Prostate gland (tissue), 2 donors: ENCODE measurements at regions not wholly inside any gene's neighbourhood (a gene's known extent, or its start where the extent isn't known, plus 50 kb on each side); places are given as distances from the start of the nearest gene placed in this dataset.
"Not testable (repeated sequence)": the region's sequence is repeated elsewhere in the genome, so short reads cannot be mapped to it uniquely, and the experiment has no call there.

Experiments used
- DNase-seq: peaks from one replicate; pipeline ENCODE4 v3.0.0-alpha.2; 2019; ENCODE audit warnings: low spot score
- H3K27ac ChIP-seq, 2 donors: fragments of 200-600 bp; sonication (generic); 2 replicates each; pipeline ENCODE4 v1.5.1; 2017 to 2019
- H3K27me3 ChIP-seq: fragments of 200-600 bp; sonication (generic); replicated peaks from 2 replicates; pipeline ENCODE4 v1.5.1; 2019; ENCODE audit not compliant: insufficient read depth
- H3K36me3 ChIP-seq, 2 donors: fragments of 200-600 bp; sonication (generic); 1 replicate in 1 of 2; 2 replicates in 1 of 2; pipeline versions ENCODE4 v1.5.1 to v1.8.1; 2017 to 2019
- H3K4me1 ChIP-seq: fragments of 200-600 bp; sonication (generic); replicated peaks from 2 replicates; pipeline ENCODE4 v1.5.1; 2019
- H3K4me3 ChIP-seq, 2 donors: fragments of 200-600 bp; sonication (generic); 2 replicates each; pipeline ENCODE4 v1.5.1; 2017 to 2019
- H3K9me3 ChIP-seq: fragments of 200-600 bp; sonication (generic); 2 replicates; pipeline ENCODE4 v1.5.1; 2017
- CTCF ChIP-seq, 4 experiments: fragments of 200-600 bp in 2 of 4; fragments of 450-650 bp in 2 of 4; sonication (generic) in 2 of 4; IDR thresholded peaks; 1 replicate in 3 of 4; 2 replicates in 1 of 4; pipeline ENCODE4 v1.5.1; 2016 to 2019; ENCODE audit warnings: antibody characterized with exemption in 4 of 4, mild to moderate bottlenecking in 2 of 4, moderate library complexity in 2 of 4
- POLR2A ChIP-seq: fragments of 450-650 bp; IDR thresholded peaks from one replicate; pipeline ENCODE4 v1.6.1; 2016; ENCODE audit warnings: antibody characterized with exemption, mild to moderate bottlenecking
- POLR2AphosphoS5 ChIP-seq: sonication (generic); formaldehyde crosslinking; IDR thresholded peaks from one replicate; pipeline ENCODE4 v1.6.1; 2017; ENCODE audit warnings: antibody characterized with exemption
- whole genome bisulfite sequencing: methylation state at CpG from one replicate; pipeline ENCODE4 v1.1.5; 2018; 5-methylcytosine and 5-hydroxymethylcytosine counted together
- intact Hi-C: fragments of 100-400 bp; cut with DNase I; formaldehyde crosslinking; loops from one replicate; pipeline ENCODE4 v1.14.2; 2022

- no peaks in the 10 kb centered on the region for H3K4me1 ChIP-seq
- no peaks in the 10 kb centered on the region for H3K27me3 ChIP-seq
- DNase-seq, result no peak
- intact Hi-C loops, result no loop called here
- 100% methylated on average over 2 of the region's 2 CpGs for WGBS
- no peaks in the 10 kb centered on the region for H3K36me3 ChIP-seq
- no peak for TF ChIP-seq CTCF (IDR thresholded peaks at IDR 0.05)
- no peak for TF ChIP-seq POLR2AphosphoS5
- no peak for TF ChIP-seq POLR2A
- H3K27ac ChIP-seq, result no peak overlapping the region
- no peak overlapping the region for H3K4me3 ChIP-seq
- H3K9me3 ChIP-seq, result no peaks in the 10 kb centered on the region
Measured at GRCh38 chr20:48039514-48039913, 254.2 kb upstream of the SULF2 start.

GRCh38 chr20:48038713-48039112 lies 253.4 kb upstream of the SULF2 start:
- no peaks in the 10 kb centered on the region for H3K9me3 ChIP-seq
- H3K4me1 ChIP-seq, result no peaks in the 10 kb centered on the region
- DNase-seq, result no peak
- no peaks in the 10 kb centered on the region for H3K27me3 ChIP-seq
- no peak overlapping the region for H3K27ac ChIP-seq
- 93% methylated on average over 7 of the region's 7 CpGs for WGBS
- H3K4me3 ChIP-seq, result no peak overlapping the region
- intact Hi-C loops, result no loop called here
- TF ChIP-seq POLR2A, result no peak
- TF ChIP-seq CTCF (IDR thresholded peaks at IDR 0.05), result no peak
- TF ChIP-seq POLR2AphosphoS5, result no peak
- no peaks in the 10 kb centered on the region for H3K36me3 ChIP-seq

GRCh38 chr20:48037798-48038197 lies 252.5 kb upstream of the SULF2 start:
- H3K9me3 ChIP-seq, H3K27ac ChIP-seq, H3K27me3 ChIP-seq, intact Hi-C loops, H3K36me3 ChIP-seq, DNase-seq, H3K4me3 ChIP-seq, H3K4me1 ChIP-seq: not testable (repeated sequence)
- WGBS, result 97% methylated on average over 7 of the region's 7 CpGs

GRCh38 chr20:48035961-48036731 lies 250.9 kb upstream of the SULF2 start:
- no peak for DNase-seq
- H3K27ac ChIP-seq, result no peak overlapping the region
- TF ChIP-seq CTCF (IDR thresholded peaks at IDR 0.05) (no peak), POLR2A (no peak), POLR2AphosphoS5 (no peak)
- intact Hi-C loops, result no loop called here
- no peaks in the 10 kb centered on the region for H3K9me3 ChIP-seq
- no peaks in the 10 kb centered on the region for H3K27me3 ChIP-seq
- no peaks in the 10 kb centered on the region for H3K36me3 ChIP-seq
- 93% methylated on average over 4 of the region's 4 CpGs for WGBS
- no peaks in the 10 kb centered on the region for H3K4me1 ChIP-seq
- no peak overlapping the region for H3K4me3 ChIP-seq

- intact Hi-C loops, result no loop called here
- H3K27ac ChIP-seq, result no peak overlapping the region
- DNase-seq, result no peak
- H3K9me3 ChIP-seq, result no peaks in the 10 kb centered on the region
- TF ChIP-seq POLR2A (no peak), CTCF (IDR thresholded peaks at IDR 0.05) (no peak), POLR2AphosphoS5 (no peak)
- 99% methylated on average over 6 of the region's 6 CpGs for WGBS
- no peaks in the 10 kb centered on the region for H3K4me1 ChIP-seq
- no peaks in the 10 kb centered on the region for H3K27me3 ChIP-seq
- H3K4me3 ChIP-seq, result no peak overlapping the region
- H3K36me3 ChIP-seq, result no peaks in the 10 kb centered on the region
Measured at GRCh38 chr20:48034751-48035150, 249.5 kb upstream of the SULF2 start.

- 95% methylated on average over 8 of the region's 8 CpGs for WGBS
- H3K4me3 ChIP-seq, H3K4me1 ChIP-seq, H3K9me3 ChIP-seq, H3K36me3 ChIP-seq, H3K27ac ChIP-seq, DNase-seq, intact Hi-C loops, H3K27me3 ChIP-seq: not testable (repeated sequence)
Measured at GRCh38 chr20:48033005-48033404, 247.7 kb upstream of the SULF2 start.
